GM18505 (cell line): ENCODE measurements at regions not wholly inside any gene's neighbourhood (a gene's known extent, or its start where the extent isn't known, plus 50 kb on each side); places are given as distances from the start of the nearest gene placed in this dataset.

Experiments
- ATAC-seq: cut with Tn5 transposase; IDR thresholded peaks from one replicate; pipeline ENCODE4 v1.9.1; 2021; ENCODE audit not compliant: unreplicated experiment
- POLR2A ChIP-seq: IDR thresholded peaks from 4 replicates; pipeline ENCODE4 v1.6.1; 2011; ENCODE audit warnings: borderline replicate concordance; ENCODE audit not compliant: insufficient read depth, insufficient read length; ENCODE audit errors: extremely low read depth

- TF ChIP-seq POLR2A = no peak
- no peak for ATAC-seq
These were observed 628.0 kb upstream of the PCDH20 start for GRCh38 chr13:62043600-62043999.

- no peak for TF ChIP-seq POLR2A
These were observed 625.2 kb upstream of the PCDH20 start for GRCh38 chr13:62040806-62041205.

GRCh38 chr13:62040078-62040477, 624.4 kb upstream of the PCDH20 start:
- no peak for ATAC-seq
- TF ChIP-seq POLR2A = no peak

More at GRCh38 chr13:62040806-62041205, 625.2 kb upstream of the PCDH20 start:
- no peak for ATAC-seq

- TF ChIP-seq POLR2A = no peak
- no peak for ATAC-seq
These were observed 622.6 kb upstream of the PCDH20 start for GRCh38 chr13:62038214-62038613.

- TF ChIP-seq POLR2A = no peak
- ATAC-seq = no peak
These were observed 620.3 kb upstream of the PCDH20 start for GRCh38 chr13:62035981-62036380.

GRCh38 chr13:62033934-62034333, 618.3 kb upstream of the PCDH20 start:
- no peak for ATAC-seq

GRCh38 chr13:62022369-62022768, 606.7 kb upstream of the PCDH20 start:
- ATAC-seq = no peak
- TF ChIP-seq POLR2A = no peak

More at GRCh38 chr13:62033934-62034333, 618.3 kb upstream of the PCDH20 start:
- no peak for TF ChIP-seq POLR2A

- no peak for TF ChIP-seq POLR2A
- no peak for ATAC-seq
These were observed 604.2 kb upstream of the PCDH20 start for GRCh38 chr13:62019858-62020257.

- ATAC-seq = no peak
- no peak for TF ChIP-seq POLR2A
These were observed 598.6 kb upstream of the PCDH20 start for GRCh38 chr13:62014299-62014698.

GRCh38 chr13:62003452-62003851, 587.8 kb upstream of the PCDH20 start:
- no peak for TF ChIP-seq POLR2A
- ATAC-seq = no peak

GRCh38 chr13:61994174-61994573, 578.5 kb upstream of the PCDH20 start:
- no peak for ATAC-seq
- no peak for TF ChIP-seq POLR2A

GRCh38 chr13:61989978-61990377, 574.3 kb upstream of the PCDH20 start:
- no peak for ATAC-seq
- no peak for TF ChIP-seq POLR2A

- no peak for TF ChIP-seq POLR2A
- no peak for ATAC-seq
These were observed 573.2 kb upstream of the PCDH20 start for GRCh38 chr13:61988810-61989209.

GRCh38 chr13:61975001-61975400, 559.4 kb upstream of the PCDH20 start:
- no peak for ATAC-seq
- TF ChIP-seq POLR2A = no peak

GRCh38 chr13:61965756-61966155, 550.1 kb upstream of the PCDH20 start:
- no peak for TF ChIP-seq POLR2A
- ATAC-seq = no peak
